DOHH2 (cell line): ENCODE measurements at regions not wholly inside any gene's neighbourhood (a gene's known extent, or its start where the extent isn't known, plus 50 kb on each side); places are given as distances from the start of the nearest gene placed in this dataset.

ENCODE experiments used
- H3F3A ChIP-seq: fragments of 200-600 bp; sonication (generic), shearing (Covaris generic); 2 replicates; pipeline ENCODE4 v1.6.0; 2016; ENCODE audit warnings: antibody characterized with exemption, mild to moderate bottlenecking; ENCODE audit not compliant: control insufficient read depth, insufficient read depth
- H3K27ac ChIP-seq: fragments of 200-600 bp; sonication (generic); 2 replicates; pipeline ENCODE4 v1.5.1; 2014; ENCODE audit warnings: low read depth, mild to moderate bottlenecking, low read length, moderate library complexity
- H3K27me3 ChIP-seq: fragments of 200-600 bp; sonication (generic); 2 replicates; pipeline ENCODE4 v1.6.1; 2014; ENCODE audit warnings: mild to moderate bottlenecking, low read length, mixed read lengths; ENCODE audit not compliant: control insufficient read depth
- H3K36me3 ChIP-seq: fragments of 200-600 bp; sonication (generic); 2 replicates; pipeline ENCODE4 v1.6.1; 2014; ENCODE audit warnings: mild to moderate bottlenecking, low read length, moderate library complexity, mixed read lengths; ENCODE audit not compliant: control insufficient read depth
- H3K4me1 ChIP-seq: fragments of 200-600 bp; sonication (generic); 2 replicates; pipeline ENCODE4 v1.6.1; 2014; ENCODE audit warnings: mild to moderate bottlenecking, low read length, mixed read lengths; ENCODE audit not compliant: control insufficient read depth
- H3K4me2 ChIP-seq: fragments of 200-600 bp; sonication (generic); 2 replicates; pipeline ENCODE4 v1.6.0; 2014; ENCODE audit warnings: mild to moderate bottlenecking, low read length, moderate library complexity
- H3K4me3 ChIP-seq: fragments of 200-600 bp; sonication (generic); 2 replicates; pipeline ENCODE4 v1.5.1; 2014; ENCODE audit warnings: mild to moderate bottlenecking, low read length, mixed read lengths
- H3K79me2 ChIP-seq: fragments of 200-600 bp; sonication (generic); 2 replicates; pipeline ENCODE4 v1.6.1; 2014; ENCODE audit warnings: mild to moderate bottlenecking, low read length, mixed read lengths; ENCODE audit not compliant: control insufficient read depth
- H3K9me2 ChIP-seq: fragments of 200-600 bp; sonication (generic); replicated peaks from 2 replicates; pipeline ENCODE4 v1.6.1; 2014; ENCODE audit warnings: mild to moderate bottlenecking, low read length, mixed read lengths; ENCODE audit not compliant: control insufficient read depth
- H3K9me3 ChIP-seq: fragments of 200-600 bp; sonication (generic); 2 replicates; pipeline ENCODE4 v1.6.1; 2014; ENCODE audit warnings: antibody characterized with exemption, low read length, mixed read lengths; ENCODE audit not compliant: control insufficient read depth, insufficient read depth
- H4K20me1 ChIP-seq: fragments of 200-600 bp; sonication (generic); 2 replicates; pipeline ENCODE4 v1.6.0; 2014; ENCODE audit warnings: low read depth, mild to moderate bottlenecking, antibody characterized with exemption, low read length, moderate library complexity; ENCODE audit not compliant: control insufficient read depth, insufficient read depth
- EZH2phosphoT487 ChIP-seq: fragments of 200-600 bp; sonication (generic); IDR thresholded peaks from 2 replicates; pipeline ENCODE4 v1.6.1; 2017; ENCODE audit warnings: borderline replicate concordance, mild to moderate bottlenecking, antibody characterized with exemption, low read length, moderate library complexity, mixed read lengths
- TF ChIP-seq, protein P1 (sequence below): fragments of 200-600 bp; sonication (generic); IDR thresholded peaks from one replicate; pipeline ENCODE4 v1.5.1; 2014; ENCODE audit warnings: antibody characterized with exemption, mild to moderate bottlenecking, low read depth, low read length; ENCODE audit not compliant: poor library complexity, severe bottlenecking

- H3K4me1 ChIP-seq = no peaks in the 10 kb centered on the region
- H3K79me2 ChIP-seq = no peaks in the 10 kb centered on the region
- TF ChIP-seq, protein P1, sequence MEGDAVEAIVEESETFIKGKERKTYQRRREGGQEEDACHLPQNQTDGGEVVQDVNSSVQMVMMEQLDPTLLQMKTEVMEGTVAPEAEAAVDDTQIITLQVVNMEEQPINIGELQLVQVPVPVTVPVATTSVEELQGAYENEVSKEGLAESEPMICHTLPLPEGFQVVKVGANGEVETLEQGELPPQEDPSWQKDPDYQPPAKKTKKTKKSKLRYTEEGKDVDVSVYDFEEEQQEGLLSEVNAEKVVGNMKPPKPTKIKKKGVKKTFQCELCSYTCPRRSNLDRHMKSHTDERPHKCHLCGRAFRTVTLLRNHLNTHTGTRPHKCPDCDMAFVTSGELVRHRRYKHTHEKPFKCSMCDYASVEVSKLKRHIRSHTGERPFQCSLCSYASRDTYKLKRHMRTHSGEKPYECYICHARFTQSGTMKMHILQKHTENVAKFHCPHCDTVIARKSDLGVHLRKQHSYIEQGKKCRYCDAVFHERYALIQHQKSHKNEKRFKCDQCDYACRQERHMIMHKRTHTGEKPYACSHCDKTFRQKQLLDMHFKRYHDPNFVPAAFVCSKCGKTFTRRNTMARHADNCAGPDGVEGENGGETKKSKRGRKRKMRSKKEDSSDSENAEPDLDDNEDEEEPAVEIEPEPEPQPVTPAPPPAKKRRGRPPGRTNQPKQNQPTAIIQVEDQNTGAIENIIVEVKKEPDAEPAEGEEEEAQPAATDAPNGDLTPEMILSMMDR = no peak
- TF ChIP-seq EZH2phosphoT487 = no peak
- H3K4me3 ChIP-seq = no peak overlapping the region
- H3K4me2 ChIP-seq = no peak overlapping the region
- no peaks in the 10 kb centered on the region for H3K27me3 ChIP-seq
- no peaks in the 10 kb centered on the region for H3K9me2 ChIP-seq
- H3K27ac ChIP-seq = no peak overlapping the region
- H3K36me3 ChIP-seq = no peaks in the 10 kb centered on the region
- no peaks in the 10 kb centered on the region for H3F3A ChIP-seq
- H3K9me3 ChIP-seq = no peaks in the 10 kb centered on the region
- H4K20me1 ChIP-seq = no peaks in the 10 kb centered on the region
Measured at GRCh38 chr2:166661824-166662223, 167.8 kb upstream of the SCN7A start.

DNA sequence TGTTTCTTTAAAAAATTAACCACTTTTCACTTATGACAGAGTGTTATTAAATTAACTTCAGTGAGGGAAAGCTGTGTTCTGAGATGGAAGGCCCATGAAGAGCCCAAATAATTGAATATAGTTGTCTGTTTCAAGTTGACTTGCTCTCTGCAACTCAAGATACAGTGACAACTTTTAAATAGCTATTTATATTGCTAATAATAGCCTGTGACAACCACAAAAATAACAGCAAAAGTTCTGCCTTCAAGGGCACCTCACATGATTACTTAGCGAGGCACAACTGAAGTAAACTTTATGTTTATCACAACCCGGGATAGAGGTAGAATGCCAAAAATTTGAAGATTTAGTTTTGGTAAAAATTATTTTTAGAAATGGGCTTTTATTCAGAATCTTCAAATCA is 167.3 kb upstream of the SCN7A start:
- no peaks in the 10 kb centered on the region for H3K79me2 ChIP-seq
- no peaks in the 10 kb centered on the region for H3K27me3 ChIP-seq
- no peak overlapping the region for H3K4me3 ChIP-seq
- no peaks in the 10 kb centered on the region for H3F3A ChIP-seq
- H3K36me3 ChIP-seq = no peaks in the 10 kb centered on the region
- TF ChIP-seq, protein P1 = no peak
- no peak for TF ChIP-seq EZH2phosphoT487
- H3K27ac ChIP-seq = no peak overlapping the region
- H3K4me1 ChIP-seq = no peaks in the 10 kb centered on the region
- no peaks in the 10 kb centered on the region for H3K9me2 ChIP-seq
- H4K20me1 ChIP-seq = no peaks in the 10 kb centered on the region
- no peak overlapping the region for H3K4me2 ChIP-seq
- H3K9me3 ChIP-seq = no peaks in the 10 kb centered on the region

DNA sequence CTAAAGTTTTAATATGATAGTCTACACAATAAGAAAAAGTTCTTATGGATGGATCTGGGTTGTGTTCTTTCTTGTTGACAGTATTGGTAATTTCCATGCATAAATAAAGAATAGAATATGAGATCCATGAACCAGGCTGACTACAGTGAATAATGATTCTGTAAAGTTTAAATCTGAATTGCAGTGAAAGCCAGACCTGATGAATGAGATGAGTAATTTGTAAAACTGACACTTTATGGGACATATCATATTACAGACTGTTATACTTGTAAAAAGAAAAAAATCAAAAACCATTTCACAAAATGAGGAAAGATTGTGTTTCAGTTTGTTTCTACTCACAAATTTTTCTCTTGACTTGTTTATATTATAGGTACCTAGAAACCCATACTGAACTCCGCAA is 164.9 kb upstream of the SCN7A start:
- Histone ChIP-seq H3K36me3 (no peaks in the 10 kb centered on the region), H3K9me2 (no peaks in the 10 kb centered on the region), H3K79me2 (no peaks in the 10 kb centered on the region), H3K9me3 (no peaks in the 10 kb centered on the region), H3F3A (no peaks in the 10 kb centered on the region), H3K4me1 (no peaks in the 10 kb centered on the region), H4K20me1 (no peaks in the 10 kb centered on the region), H3K4me2 (no peak overlapping the region), H3K27me3 (no peaks in the 10 kb centered on the region), H3K27ac (no peak overlapping the region), H3K4me3 (no peak overlapping the region)
- TF ChIP-seq, protein P1 = no peak
- no peak for TF ChIP-seq EZH2phosphoT487
